GM23338 (cell line): ENCODE measurements at regions not wholly inside any gene's neighbourhood (a gene's known extent, or its start where the extent isn't known, plus 50 kb on each side); places are given as distances from the start of the nearest gene placed in this dataset.

ENCODE experiments used
- CREB1 ChIP-seq: fragments of 250-450 bp; sonication (Bioruptor Pico); IDR thresholded peaks from 2 replicates; pipeline ENCODE4 v1.5.0; 2020; ENCODE audit warnings: low read depth, mild to moderate bottlenecking, moderate library complexity
- TF ChIP-seq, protein P1 (sequence below), 2 experiments: fragments of 200-600 bp in 1 of 2; sonication (generic) in 1 of 2; conservative IDR thresholded peaks; 2 replicates each; pipeline versions ENCODE4 v1.5.1 to v1.6.1; 2016 to 2017; ENCODE audit warnings: antibody characterized with exemption in 2 of 2, low read depth in 2 of 2, mild to moderate bottlenecking in 2 of 2, moderate library complexity in 1 of 2
- TF ChIP-seq, protein P2 (sequence below): IDR thresholded peaks from one replicate; pipeline ENCODE4 v1.6.1; 2018; ENCODE audit warnings: antibody characterized with exemption; ENCODE audit not compliant: unreplicated experiment

GRCh38 chr5:110940136-110940535, 131.4 kb upstream of the TSLP start:
- TF ChIP-seq, protein P1, sequence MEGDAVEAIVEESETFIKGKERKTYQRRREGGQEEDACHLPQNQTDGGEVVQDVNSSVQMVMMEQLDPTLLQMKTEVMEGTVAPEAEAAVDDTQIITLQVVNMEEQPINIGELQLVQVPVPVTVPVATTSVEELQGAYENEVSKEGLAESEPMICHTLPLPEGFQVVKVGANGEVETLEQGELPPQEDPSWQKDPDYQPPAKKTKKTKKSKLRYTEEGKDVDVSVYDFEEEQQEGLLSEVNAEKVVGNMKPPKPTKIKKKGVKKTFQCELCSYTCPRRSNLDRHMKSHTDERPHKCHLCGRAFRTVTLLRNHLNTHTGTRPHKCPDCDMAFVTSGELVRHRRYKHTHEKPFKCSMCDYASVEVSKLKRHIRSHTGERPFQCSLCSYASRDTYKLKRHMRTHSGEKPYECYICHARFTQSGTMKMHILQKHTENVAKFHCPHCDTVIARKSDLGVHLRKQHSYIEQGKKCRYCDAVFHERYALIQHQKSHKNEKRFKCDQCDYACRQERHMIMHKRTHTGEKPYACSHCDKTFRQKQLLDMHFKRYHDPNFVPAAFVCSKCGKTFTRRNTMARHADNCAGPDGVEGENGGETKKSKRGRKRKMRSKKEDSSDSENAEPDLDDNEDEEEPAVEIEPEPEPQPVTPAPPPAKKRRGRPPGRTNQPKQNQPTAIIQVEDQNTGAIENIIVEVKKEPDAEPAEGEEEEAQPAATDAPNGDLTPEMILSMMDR (conservative IDR thresholded peaks at IDR 0.05; ENCODE audit: low read depth in 2 of 2) = no peak
- TF ChIP-seq, protein P2, sequence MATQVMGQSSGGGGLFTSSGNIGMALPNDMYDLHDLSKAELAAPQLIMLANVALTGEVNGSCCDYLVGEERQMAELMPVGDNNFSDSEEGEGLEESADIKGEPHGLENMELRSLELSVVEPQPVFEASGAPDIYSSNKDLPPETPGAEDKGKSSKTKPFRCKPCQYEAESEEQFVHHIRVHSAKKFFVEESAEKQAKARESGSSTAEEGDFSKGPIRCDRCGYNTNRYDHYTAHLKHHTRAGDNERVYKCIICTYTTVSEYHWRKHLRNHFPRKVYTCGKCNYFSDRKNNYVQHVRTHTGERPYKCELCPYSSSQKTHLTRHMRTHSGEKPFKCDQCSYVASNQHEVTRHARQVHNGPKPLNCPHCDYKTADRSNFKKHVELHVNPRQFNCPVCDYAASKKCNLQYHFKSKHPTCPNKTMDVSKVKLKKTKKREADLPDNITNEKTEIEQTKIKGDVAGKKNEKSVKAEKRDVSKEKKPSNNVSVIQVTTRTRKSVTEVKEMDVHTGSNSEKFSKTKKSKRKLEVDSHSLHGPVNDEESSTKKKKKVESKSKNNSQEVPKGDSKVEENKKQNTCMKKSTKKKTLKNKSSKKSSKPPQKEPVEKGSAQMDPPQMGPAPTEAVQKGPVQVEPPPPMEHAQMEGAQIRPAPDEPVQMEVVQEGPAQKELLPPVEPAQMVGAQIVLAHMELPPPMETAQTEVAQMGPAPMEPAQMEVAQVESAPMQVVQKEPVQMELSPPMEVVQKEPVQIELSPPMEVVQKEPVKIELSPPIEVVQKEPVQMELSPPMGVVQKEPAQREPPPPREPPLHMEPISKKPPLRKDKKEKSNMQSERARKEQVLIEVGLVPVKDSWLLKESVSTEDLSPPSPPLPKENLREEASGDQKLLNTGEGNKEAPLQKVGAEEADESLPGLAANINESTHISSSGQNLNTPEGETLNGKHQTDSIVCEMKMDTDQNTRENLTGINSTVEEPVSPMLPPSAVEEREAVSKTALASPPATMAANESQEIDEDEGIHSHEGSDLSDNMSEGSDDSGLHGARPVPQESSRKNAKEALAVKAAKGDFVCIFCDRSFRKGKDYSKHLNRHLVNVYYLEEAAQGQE = no peak
- TF ChIP-seq CREB1 (CRISPR knock-in tag) = no peak
